ENCODE measurements at regions not wholly inside any gene's neighbourhood (a gene's known extent, or its start where the extent isn't known, plus 50 kb on each side); places are given as distances from the start of the nearest gene placed in this dataset.

- ChIA-PET POLR2A (no interaction called here), CTCF (no interaction called here), RAD21 (ENCODE audit: low non-redundant PET in 1 of 2, low total read pairs in 2 of 2, uncharacterized antibody in 2 of 2, unreplicated experiment in 2 of 2) (no interaction called here)
- no peaks in the 10 kb centered on the region for H3K36me3 ChIP-seq (ENCODE audit: control insufficient read depth in 1 of 2, insufficient read depth in 2 of 2, low read length in 2 of 2)
- no peaks in the 10 kb centered on the region for H3K9me3 ChIP-seq (ENCODE audit: control insufficient read depth in 1 of 2, insufficient read depth in 1 of 2, low read depth in 1 of 2, low read length in 2 of 2)
- no peak overlapping the region for H3K27ac ChIP-seq (ENCODE audit: low read depth, low read length)
- no peaks in the 10 kb centered on the region for H3K4me1 ChIP-seq (ENCODE audit: control insufficient read depth in 1 of 2, insufficient read depth in 2 of 2, low read length in 2 of 2)
- no peak overlapping the region for H3K4me3 ChIP-seq (replicated peaks in 1 of 2; ENCODE audit: low read depth in 1 of 2, low read length in 2 of 2)
- no peak for TF ChIP-seq REST (IDR thresholded peaks at IDR 0.05; ENCODE audit: low read depth)
- no peak for TF ChIP-seq EZH2phosphoT487 (IDR thresholded peaks at IDR 0.05; ENCODE audit: borderline replicate concordance)
- TF ChIP-seq EGR1 (IDR thresholded peaks at IDR 0.05; ENCODE audit: low read depth): no peak
- TF ChIP-seq CBX3 (IDR thresholded peaks at IDR 0.05; ENCODE audit: low read depth): no peak
- TF ChIP-seq ELF1 (IDR thresholded peaks at IDR 0.05; ENCODE audit: borderline replicate concordance, low read depth): no peak
- no peaks in the 10 kb centered on the region for H3K27me3 ChIP-seq (ENCODE audit: insufficient read depth, low read length)
- H3K9me2 ChIP-seq (ENCODE audit: insufficient read depth): no peaks in the 10 kb centered on the region
- no TSS peak for BruUV-seq (replicated peaks)
- no peak overlapping the region for H3K9ac ChIP-seq (ENCODE audit: low read length)
- H3K79me2 ChIP-seq (ENCODE audit: insufficient read depth, low read length): no peaks in the 10 kb centered on the region
- intact Hi-C loops (cut with micrococcal nuclease): no loop called here
- no peak for ATAC-seq
- H4K20me1 ChIP-seq (ENCODE audit: insufficient read depth): no peaks in the 10 kb centered on the region
- no peak overlapping the region for H2AFZ ChIP-seq (ENCODE audit: low read depth, low read length, poor library complexity, severe bottlenecking)
- DNase-seq (ENCODE audit: low read depth, low spot score): no peak
- no peak overlapping the region for H3K4me2 ChIP-seq (ENCODE audit: low read length)
These were observed 98.8 kb downstream of the ING1 start for GRCh38 chr13:110812121-110812868.
